Thymus (tissue), 11 donors: ENCODE measurements at regions not wholly inside any gene's neighbourhood (a gene's known extent, or its start where the extent isn't known, plus 50 kb on each side); places are given as distances from the start of the nearest gene placed in this dataset.

ENCODE experiments used
- DNase-seq, 9 donors: peaks; one replicate each; pipeline ENCODE4 v3.0.0-alpha.2; 2013; ENCODE audit warnings: low spot score in 9 of 9, low read depth in 6 of 9, missing footprints in 1 of 9
- H3K27ac ChIP-seq, 2 donors: one replicate each; pipeline ENCODE4 v1.5.1; 2013; ENCODE audit warnings: control low read depth in 1 of 2, low read depth in 1 of 2, low read length in 1 of 2, mild to moderate bottlenecking in 1 of 2, moderate library complexity in 1 of 2
- H3K27me3 ChIP-seq, 2 donors: one replicate each; pipeline ENCODE4 v1.5.1; 2013; ENCODE audit warnings: low read length in 1 of 2; ENCODE audit not compliant: control insufficient read depth in 2 of 2, insufficient read depth in 1 of 2
- H3K36me3 ChIP-seq, 2 donors: one replicate each; pipeline ENCODE4 v1.5.1; 2013; ENCODE audit warnings: low read length in 1 of 2, mild to moderate bottlenecking in 1 of 2, moderate library complexity in 1 of 2; ENCODE audit not compliant: control insufficient read depth in 2 of 2, insufficient read depth in 2 of 2
- H3K4me1 ChIP-seq, 2 donors: one replicate each; pipeline ENCODE4 v1.5.1; 2013; ENCODE audit warnings: low read length in 2 of 2; ENCODE audit not compliant: control insufficient read depth in 2 of 2, insufficient read depth in 2 of 2
- H3K4me3 ChIP-seq, 2 donors: one replicate each; pipeline ENCODE4 v1.5.1; 2013; ENCODE audit warnings: low read length in 2 of 2, control low read depth in 1 of 2, mild to moderate bottlenecking in 1 of 2
- H3K9me3 ChIP-seq, 2 donors: one replicate each; pipeline ENCODE4 v1.5.1; 2013; ENCODE audit warnings: low read length in 1 of 2, mild to moderate bottlenecking in 1 of 2; ENCODE audit not compliant: control insufficient read depth in 2 of 2, insufficient read depth in 1 of 2
- WGBS: extraction: QIAGEN DNeasy Blood & Tissue Kit; methylation state at CpG from one replicate; pipeline ENCODE4 v1.1.7; 2013; 5-methylcytosine and 5-hydroxymethylcytosine counted together
- donor health status: healthy.

- Histone ChIP-seq H3K27me3 (no peaks in the 10 kb centered on the region), H3K9me3 (no peaks in the 10 kb centered on the region), H3K27ac (no peak overlapping the region), H3K4me1 (no peaks in the 10 kb centered on the region), H3K36me3 (no peaks in the 10 kb centered on the region), H3K4me3 (no peak overlapping the region)
- 78% methylated on average over 5 of the region's 5 CpGs for WGBS
- DNase-seq, result no peak
Measured at GRCh38 chr10:121337427-121337826, 260.8 kb downstream of the FGFR2 start.

GRCh38 chr10:121338206-121338980 is 259.9 kb downstream of the FGFR2 start:
- Histone ChIP-seq H3K27ac (no peak overlapping the region), H3K4me3 (no peak overlapping the region), H3K4me1 (no peaks in the 10 kb centered on the region), H3K36me3 (no peaks in the 10 kb centered on the region), H3K9me3 (no peaks in the 10 kb centered on the region), H3K27me3 (no peaks in the 10 kb centered on the region)
- WGBS, result 89% methylated on average over 9 of the region's 9 CpGs
- DNase-seq, result no peak

- no peaks in the 10 kb centered on the region for H3K27me3 ChIP-seq
- H3K4me1 ChIP-seq, result no peaks in the 10 kb centered on the region
- no peak overlapping the region for H3K4me3 ChIP-seq
- H3K36me3 ChIP-seq, result no peaks in the 10 kb centered on the region
- H3K27ac ChIP-seq, result no peak overlapping the region
- H3K9me3 ChIP-seq, result no peaks in the 10 kb centered on the region
- no peak for DNase-seq
- 90% methylated on average over 5 of the region's 5 CpGs for WGBS
Measured at GRCh38 chr10:121339114-121339513, 259.1 kb downstream of the FGFR2 start.

GRCh38 chr10:121340271-121340831 is 257.9 kb downstream of the FGFR2 start:
- Histone ChIP-seq H3K36me3 (no peaks in the 10 kb centered on the region), H3K27ac (no peak overlapping the region), H3K4me3 (no peak overlapping the region), H3K4me1 (no peaks in the 10 kb centered on the region), H3K27me3 (no peaks in the 10 kb centered on the region), H3K9me3 (no peaks in the 10 kb centered on the region)
- 36% methylated on average over 7 of the region's 7 CpGs for WGBS
- no peak for DNase-seq

GRCh38 chr10:121351540-121351939 is 246.7 kb downstream of the FGFR2 start:
- Histone ChIP-seq H3K9me3 (no peaks in the 10 kb centered on the region), H3K27ac (no peak overlapping the region), H3K4me3 (no peak overlapping the region), H3K4me1 (no peaks in the 10 kb centered on the region), H3K27me3 (no peaks in the 10 kb centered on the region), H3K36me3 (no peaks in the 10 kb centered on the region)
- 95% methylated on average over 5 of the region's 5 CpGs for WGBS
- no peak for DNase-seq

- no peak for DNase-seq
- Histone ChIP-seq H3K9me3 (no peaks in the 10 kb centered on the region), H3K36me3 (no peaks in the 10 kb centered on the region), H3K27me3 (no peaks in the 10 kb centered on the region), H3K4me1 (no peaks in the 10 kb centered on the region), H3K4me3 (no peak overlapping the region), H3K27ac (no peak overlapping the region)
- WGBS, result 82% methylated on average over 7 of the region's 7 CpGs
Measured at GRCh38 chr10:121352231-121352855, 245.9 kb downstream of the FGFR2 start.

GRCh38 chr10:121355161-121355560 is 243.1 kb downstream of the FGFR2 start:
- Histone ChIP-seq H3K36me3 (no peaks in the 10 kb centered on the region), H3K27me3 (no peaks in the 10 kb centered on the region), H3K4me3 (no peak overlapping the region), H3K9me3 (no peaks in the 10 kb centered on the region), H3K27ac (no peak overlapping the region), H3K4me1 (no peaks in the 10 kb centered on the region)
- DNase-seq, result no peak
- WGBS, result 93% methylated on average over 6 of the region's 6 CpGs

- 85% methylated on average over 2 of the region's 2 CpGs for WGBS
- Histone ChIP-seq H3K4me1 (no peaks in the 10 kb centered on the region), H3K4me3 (no peak overlapping the region), H3K9me3 (no peaks in the 10 kb centered on the region), H3K27me3 (no peaks in the 10 kb centered on the region), H3K27ac (no peak overlapping the region), H3K36me3 (no peaks in the 10 kb centered on the region)
- no peak for DNase-seq
Measured at GRCh38 chr10:121356183-121356582, 242.1 kb downstream of the FGFR2 start.

- H3K27me3 ChIP-seq, result no peaks in the 10 kb centered on the region
- H3K27ac ChIP-seq, result no peak overlapping the region
Measured at GRCh38 chr10:121357401-121357800, 240.8 kb downstream of the FGFR2 start.

More at GRCh38 chr10:121357401-121357800, 240.8 kb downstream of the FGFR2 start:
- no peaks in the 10 kb centered on the region for H3K36me3 ChIP-seq
- no peak for DNase-seq
- 86% methylated on average over 6 of the region's 6 CpGs for WGBS
- H3K9me3 ChIP-seq, result no peaks in the 10 kb centered on the region
- H3K4me3 ChIP-seq, result no peak overlapping the region
- H3K4me1 ChIP-seq, result no peaks in the 10 kb centered on the region
